NCI-H2029 (cell line): ENCODE measurements at regions not wholly inside any gene's neighbourhood (a gene's known extent, or its start where the extent isn't known, plus 50 kb on each side); places are given as distances from the start of the nearest gene placed in this dataset.
"Not testable (repeated sequence)": the region's sequence is repeated elsewhere in the genome, so short reads cannot be mapped to it uniquely, and the experiment has no call there.

Experiments used
- DNase-seq: peaks from one replicate; lab custom pipeline; 2025; lab: John Stamatoyannopoulos, UW

DNA sequence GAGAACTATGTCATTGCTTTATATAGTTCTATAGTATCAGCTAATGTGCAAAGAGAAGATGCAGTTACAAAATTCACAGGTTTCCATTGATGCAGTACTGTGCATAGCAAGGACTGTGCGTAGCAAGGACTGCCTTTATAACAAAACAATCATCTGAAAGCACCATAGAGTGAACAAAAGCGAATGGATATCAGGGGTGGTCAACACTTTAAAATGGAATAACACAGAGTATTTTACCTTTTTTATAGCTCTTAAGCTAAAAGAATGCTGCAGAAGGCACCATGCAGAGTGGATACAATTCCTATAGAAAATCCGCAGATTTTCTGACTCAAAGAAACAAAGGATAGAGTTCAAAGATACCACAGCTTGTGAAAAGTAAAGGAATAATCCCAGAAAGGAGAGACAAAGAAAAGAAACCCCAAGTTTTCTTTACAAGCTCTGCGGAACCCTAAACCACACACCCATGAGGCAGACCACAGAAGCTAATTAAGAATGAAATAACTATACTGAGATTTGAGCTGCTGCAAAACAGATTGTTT lies 229.9 kb upstream of the DTNA start:
- DNase-seq: no peak

- DNase-seq: no peak
These were observed 227.9 kb upstream of the DTNA start for GRCh38 chr18:34482204-34482603.

- no peak for DNase-seq
These were observed 226.9 kb upstream of the DTNA start for GRCh38 chr18:34483198-34483597.

DNA sequence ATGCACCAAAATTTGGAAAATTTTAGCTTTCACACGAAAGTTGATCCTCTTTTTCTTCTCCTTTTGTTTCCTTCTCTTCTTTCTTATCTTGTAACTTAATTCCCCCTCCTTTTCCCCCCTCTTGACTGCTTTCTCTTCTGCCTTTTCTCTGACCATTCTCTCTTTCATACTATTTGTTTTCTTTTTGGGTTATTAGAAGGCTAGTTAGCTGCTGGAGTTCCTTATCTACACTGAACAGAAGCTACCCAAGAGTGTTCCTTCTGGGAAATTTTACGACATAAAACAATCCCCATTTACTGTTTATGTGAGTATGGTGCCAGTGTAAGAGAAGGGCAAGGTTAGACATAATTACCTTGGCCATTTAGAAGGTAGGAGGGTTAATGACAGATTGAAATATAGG lies 218.4 kb upstream of the DTNA start:
- DNase-seq: no peak

DNA sequence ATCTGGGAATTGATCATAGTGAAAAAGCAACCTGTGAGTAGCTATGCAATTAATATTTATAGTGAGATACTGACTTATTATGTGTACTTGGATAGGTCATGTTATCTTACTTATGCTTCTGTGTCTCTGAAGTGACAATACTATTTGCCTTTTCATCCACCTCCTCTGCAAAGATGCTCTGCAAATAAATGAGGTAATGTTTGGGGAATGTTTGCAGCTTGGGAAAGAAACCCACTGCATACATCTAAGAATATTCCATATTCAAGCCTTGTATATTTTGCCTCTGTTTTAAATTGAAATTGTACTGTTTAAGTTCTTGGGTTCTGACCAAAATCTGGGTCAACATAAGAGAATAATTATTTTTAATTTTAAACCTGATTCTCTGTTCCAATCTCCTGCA lies 217.4 kb upstream of the DTNA start:
- DNase-seq: peak; percentile 66

DNA sequence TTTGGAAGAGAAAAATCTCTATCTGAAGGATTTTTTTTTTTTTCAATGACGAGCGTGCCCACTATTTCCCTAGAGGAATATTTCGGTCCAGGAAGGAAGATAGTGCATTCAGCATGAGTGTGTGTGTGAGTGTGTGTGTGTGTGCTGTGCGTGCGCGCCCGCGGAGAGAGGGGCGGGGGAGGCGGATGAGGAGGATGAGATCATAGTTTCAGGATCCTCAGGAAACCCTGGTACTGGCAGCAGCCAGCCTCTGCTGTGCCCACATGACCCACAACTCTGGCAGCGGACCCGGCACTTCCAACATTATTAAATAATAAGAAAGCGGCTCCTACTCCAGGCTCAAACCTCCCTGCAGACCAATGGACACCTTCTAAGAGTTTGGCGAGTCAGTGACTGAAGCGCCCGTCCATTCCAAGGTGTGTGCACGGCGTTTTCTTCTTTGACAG lies 217.0 kb upstream of the DTNA start:
- peak; percentile 88 for DNase-seq

DNA sequence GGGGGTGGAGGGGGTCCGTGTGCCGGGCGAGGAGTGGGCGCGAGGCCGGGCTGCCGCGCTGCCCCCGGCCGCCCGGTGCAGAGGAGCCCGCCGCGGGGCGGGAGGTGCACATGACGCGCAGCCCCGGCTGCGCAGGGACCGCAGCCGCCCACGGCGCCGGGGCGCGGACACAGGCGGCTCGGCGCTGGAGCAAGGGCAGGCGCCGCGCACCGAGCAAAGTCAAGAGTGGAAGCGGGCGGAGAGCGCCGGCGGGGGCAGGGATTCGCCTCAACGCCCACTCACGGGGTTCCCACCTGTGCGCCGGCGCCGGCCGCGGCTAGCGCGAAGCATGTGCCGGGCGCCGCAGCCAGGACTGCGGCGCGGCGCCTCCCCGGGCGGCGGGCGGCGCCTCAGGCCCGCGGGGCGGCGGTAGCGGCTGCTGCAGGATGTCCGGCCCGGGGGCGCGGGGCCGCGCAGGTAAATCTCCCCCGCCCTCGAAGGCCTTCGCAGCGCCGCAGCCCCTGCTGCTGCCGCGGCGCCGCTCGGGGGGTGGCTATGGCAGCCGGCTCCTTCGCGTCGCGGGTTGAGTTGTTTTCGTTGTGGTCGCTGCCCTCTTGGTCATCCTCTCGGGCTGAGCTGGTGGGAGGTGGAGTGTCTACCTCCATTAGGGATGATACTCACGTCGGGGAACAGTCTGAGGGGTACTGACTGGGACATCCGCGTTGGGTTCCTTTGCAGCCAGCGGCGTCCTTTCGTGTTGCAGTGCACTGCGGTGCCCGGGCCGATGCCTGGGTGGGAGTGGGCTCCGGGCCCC lies 216.3 kb upstream of the DTNA start:
- DNase-seq: peak; percentile 44

DNA sequence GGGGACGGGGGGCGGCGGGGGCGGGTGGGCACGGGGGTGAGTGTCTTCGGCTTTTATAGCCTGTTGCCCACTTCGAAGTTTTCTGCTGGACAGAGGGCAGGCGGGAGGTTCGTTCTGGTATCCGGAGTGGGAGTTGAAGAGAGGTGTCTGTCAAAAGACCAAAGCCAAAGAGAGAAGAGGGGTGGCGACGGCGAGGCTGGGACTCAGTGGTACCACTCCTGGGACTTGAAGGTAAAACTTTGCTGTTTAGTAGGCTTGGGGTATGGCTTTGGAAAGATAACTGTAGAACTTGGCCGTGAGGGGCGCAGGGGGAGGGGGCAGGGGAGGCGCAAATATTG lies 215.8 kb upstream of the DTNA start:
- DNase-seq: no peak

- DNase-seq: no peak
These were observed 214.6 kb upstream of the DTNA start for GRCh38 chr18:34495506-34495905.

DNA sequence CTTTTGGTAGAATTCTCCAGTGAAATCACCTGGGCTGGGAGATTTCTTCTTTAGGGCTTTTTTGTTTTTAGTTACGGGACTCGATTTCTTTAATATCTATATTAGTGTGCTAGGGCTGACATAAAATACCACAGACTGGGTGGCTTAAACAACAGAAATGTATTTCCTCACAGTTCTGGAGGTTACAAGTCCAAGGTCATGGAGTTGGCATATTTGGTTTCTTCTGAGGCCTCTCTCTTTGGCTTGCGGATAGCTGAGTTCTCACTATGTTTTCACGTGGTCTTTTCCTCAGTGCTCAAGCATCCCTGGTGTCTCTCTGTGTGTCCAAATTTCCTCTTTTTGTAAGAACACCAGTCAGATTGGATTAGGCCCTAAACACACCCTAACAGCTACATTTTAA lies 208.5 kb upstream of the DTNA start:
- DNase-seq: no peak

DNA sequence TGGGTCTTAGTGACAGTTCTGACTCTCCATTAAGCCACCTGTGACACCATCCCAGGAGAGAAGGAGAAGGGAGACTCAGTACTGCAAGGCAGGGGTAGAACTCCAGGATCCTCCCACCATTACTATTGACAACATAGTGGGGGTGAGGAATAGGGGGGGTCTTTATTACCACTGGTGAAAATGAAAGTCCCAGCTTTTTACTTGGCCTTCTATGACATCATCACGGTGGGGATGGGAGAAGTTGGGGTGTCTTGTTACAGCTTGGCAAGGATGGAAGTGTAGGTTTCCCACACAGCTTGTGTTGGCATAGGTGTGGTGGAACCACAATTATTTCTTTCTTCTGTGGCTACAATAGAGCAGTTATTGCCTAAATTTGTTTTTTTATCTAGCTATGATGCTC lies 203.9 kb upstream of the DTNA start:
- DNase-seq: no peak

- no peak for DNase-seq
These were observed 200.9 kb upstream of the DTNA start for GRCh38 chr18:34509163-34509562.

DNA sequence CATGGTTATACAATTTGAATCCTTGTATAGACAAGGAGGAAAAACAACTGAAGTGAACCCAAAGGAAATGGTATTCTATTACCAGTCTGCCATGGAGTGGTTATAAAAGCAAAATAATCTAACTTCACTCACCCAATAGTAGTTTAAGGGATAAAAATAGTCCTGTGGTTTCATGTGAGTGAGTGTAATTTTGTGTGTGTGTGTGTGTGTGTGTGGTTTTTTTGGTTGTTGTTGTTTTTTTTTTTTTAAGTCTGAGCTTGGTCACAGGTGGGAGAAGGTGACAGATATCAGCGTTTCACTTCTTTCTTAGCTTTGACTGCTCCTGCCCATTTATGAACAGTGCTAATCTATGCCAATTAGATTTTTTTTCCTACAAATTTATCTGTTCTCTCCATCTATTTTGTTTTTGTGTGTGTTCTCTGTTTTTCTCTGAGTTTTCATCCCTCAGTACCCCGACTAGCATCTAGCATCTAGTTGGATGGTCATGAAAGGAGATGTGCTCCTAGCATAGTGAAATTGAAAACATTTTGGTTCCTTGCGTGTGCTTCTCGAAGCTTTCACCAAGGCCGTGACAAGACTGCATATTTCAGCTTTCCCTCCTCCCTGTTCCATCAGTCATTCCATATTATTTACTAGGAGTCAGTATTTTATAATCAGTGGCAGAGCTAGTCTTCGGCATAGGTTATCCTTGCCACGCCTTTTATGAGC lies 200.1 kb upstream of the DTNA start:
- DNase-seq: no peak

- DNase-seq: no peak
These were observed 199.2 kb upstream of the DTNA start for GRCh38 chr18:34510926-34511325.

DNA sequence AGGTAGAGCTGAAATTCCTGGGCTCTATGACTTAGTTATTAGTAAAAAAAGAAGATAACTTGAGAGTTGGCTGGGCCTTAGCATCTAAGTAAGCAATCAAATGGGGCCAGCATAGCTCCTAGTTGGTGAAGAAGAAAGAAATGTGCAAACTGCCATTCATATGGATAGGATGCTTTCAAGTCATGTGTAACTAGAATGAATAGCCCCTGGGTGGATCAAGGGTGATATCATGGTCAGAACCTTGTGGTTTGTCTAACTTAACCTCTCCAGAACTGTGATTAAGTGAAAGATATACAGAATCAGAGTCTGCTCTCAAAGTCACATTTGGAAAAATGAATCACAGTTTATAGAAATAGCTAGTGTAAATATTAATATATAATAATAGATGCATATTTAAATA lies 198.7 kb upstream of the DTNA start:
- no peak for DNase-seq

- DNase-seq: no peak
These were observed 198.2 kb upstream of the DTNA start for GRCh38 chr18:34511879-34512278.

DNA sequence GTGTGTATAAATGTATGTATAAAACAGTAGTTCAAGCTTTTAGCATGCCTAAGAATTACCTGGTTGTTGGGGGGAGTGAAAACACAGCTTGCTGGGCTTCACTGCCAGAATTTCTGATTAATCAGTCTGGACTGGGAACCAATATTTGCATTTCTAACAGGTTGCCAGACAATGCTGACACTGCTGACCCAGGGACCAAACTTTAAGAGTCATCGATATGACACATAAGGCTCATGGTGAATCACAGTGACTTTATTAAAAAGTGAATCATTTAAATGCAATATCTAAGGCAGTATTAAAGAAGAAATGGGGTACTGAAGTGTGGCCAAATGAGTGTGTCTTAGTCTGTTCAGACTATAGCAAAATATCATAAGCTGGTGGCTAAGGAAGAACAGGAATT lies 195.9 kb upstream of the DTNA start:
- no peak for DNase-seq

DNA sequence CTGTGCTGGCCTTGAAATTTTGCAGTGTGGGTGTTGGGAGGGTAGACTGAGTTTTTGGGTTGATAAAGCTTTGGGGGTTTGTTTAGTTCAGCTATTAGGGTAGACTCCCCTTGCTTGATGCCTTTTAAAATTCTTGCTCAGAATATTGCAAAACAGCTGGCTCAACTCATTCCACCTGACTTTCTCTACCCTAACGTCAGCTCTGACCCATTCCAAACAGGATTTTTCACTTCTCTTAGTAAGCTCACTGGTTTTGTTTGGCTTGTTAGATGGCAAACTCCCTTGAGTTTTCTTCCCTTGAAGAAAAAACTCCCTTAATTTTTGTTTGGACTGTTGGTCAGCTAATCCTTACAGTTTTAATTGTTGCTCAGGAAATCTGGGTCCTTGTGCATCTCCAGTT lies 195.1 kb upstream of the DTNA start:
- no peak for DNase-seq

DNA sequence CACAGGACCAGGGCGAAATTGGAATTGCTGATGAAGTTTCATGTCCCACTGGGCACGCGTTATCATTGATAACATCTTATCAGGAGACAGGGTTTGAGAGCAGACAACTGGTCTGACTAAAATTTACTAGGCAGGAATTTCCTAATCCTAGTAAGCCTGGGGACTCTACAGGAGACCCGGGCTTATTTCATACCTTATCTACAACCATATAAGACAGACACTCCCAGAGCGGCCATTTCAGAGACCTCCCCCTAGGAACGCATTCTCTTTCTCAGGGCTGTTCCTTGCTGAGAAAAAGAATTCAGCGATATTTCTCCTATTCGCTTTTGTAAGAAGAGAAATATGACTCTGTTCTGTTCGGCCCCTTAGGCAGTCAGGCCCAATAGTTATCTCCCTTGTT lies 193.7 kb upstream of the DTNA start:
- not testable (repeated sequence) for DNase-seq

GRCh38 chr18:34516996-34517395 lies 193.1 kb upstream of the DTNA start:
- not testable (repeated sequence) for DNase-seq

DNA sequence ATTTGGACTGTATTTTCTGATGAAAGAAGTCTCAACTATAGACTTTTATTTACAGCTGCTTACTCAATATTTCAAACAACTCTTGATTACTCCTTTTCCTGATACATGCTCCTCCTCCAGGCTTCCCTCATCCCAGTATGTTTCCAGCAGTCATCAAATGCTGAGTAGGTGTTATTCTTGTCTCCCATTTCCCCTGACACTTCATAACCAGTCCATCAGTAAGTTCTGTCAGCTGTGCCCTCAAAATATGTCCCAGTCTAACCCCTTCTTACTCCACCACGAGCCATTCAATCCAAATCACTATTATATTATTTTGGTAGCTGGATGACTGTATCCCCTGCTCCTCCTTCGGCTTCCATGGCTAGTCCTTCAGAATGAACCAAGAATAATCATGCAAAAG lies 189.1 kb upstream of the DTNA start:
- DNase-seq: no peak

GRCh38 chr18:34522603-34523002 lies 187.5 kb upstream of the DTNA start:
- no peak for DNase-seq

DNA sequence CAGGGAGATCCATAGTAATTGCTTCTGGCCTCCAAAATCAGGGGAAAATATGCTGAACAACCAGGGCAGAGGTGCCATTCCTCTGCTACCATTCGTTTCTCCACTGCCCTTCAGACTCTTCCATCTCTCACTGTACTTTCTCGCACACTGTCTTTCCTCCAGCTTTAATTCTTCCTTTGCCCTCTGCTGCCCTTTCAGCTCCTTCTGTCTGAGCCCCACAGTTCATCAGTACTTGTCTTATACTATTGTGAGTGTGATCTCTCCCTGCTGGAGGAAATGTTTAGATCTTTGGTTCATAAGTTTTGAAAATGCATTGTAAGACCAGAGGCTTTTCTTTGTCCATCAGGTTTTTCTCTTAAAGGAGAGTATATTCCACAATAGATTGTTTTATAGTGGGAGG lies 184.9 kb upstream of the DTNA start:
- DNase-seq: no peak

DNA sequence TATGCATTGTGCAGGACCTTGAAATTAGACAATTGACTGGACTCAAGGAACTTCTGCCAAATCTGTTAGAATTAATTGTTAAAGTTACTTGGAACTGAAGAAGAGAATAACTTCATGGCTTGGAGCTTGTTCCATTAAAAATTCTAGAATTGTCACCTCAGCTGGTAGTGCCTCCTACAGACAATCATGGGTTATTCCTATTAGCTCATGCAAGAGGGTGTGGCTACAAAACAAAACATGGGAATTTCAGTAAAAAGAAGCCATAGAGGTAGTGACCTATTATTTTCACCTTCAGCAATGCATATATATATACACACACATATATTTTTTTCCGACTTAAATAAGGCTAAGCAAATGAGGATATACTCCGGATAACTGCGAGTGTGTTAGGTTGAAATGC lies 181.9 kb upstream of the DTNA start:
- DNase-seq: no peak
